Duodenal mucosa (tissue), 2 donors: ENCODE measurements at regions not wholly inside any gene's neighbourhood (a gene's known extent, or its start where the extent isn't known, plus 50 kb on each side); places are given as distances from the start of the nearest gene placed in this dataset.

Experiments
- H3K27ac ChIP-seq: one replicate; pipeline ENCODE4 v1.7.0; 2013; ENCODE audit warnings: low read depth, low read length
- H3K27me3 ChIP-seq, 2 donors: one replicate each; pipeline ENCODE4 v1.7.0; 2013; ENCODE audit warnings: low read length in 2 of 2, control low read depth in 1 of 2; ENCODE audit not compliant: insufficient read depth in 2 of 2, control insufficient read depth in 1 of 2
- H3K36me3 ChIP-seq, 2 donors: one replicate each; pipeline ENCODE4 v1.7.0; 2013; ENCODE audit warnings: low read length in 2 of 2, control low read depth in 1 of 2; ENCODE audit not compliant: insufficient read depth in 2 of 2, control insufficient read depth in 1 of 2
- H3K4me1 ChIP-seq, 2 donors: one replicate each; pipeline ENCODE4 v1.7.0; 2013; ENCODE audit warnings: low read length in 2 of 2, control low read depth in 1 of 2; ENCODE audit not compliant: insufficient read depth in 2 of 2, control insufficient read depth in 1 of 2
- H3K4me3 ChIP-seq, 2 donors: one replicate each; pipeline ENCODE4 v1.7.0; 2013; ENCODE audit warnings: low read length in 2 of 2, low read depth in 1 of 2
- H3K9ac ChIP-seq, 2 donors: one replicate each; pipeline ENCODE4 v1.7.0; 2013; ENCODE audit warnings: low read length in 2 of 2, low read depth in 1 of 2
- H3K9me3 ChIP-seq, 2 donors: one replicate each; pipeline ENCODE4 v1.7.0; 2013; ENCODE audit warnings: low read length in 2 of 2, control low read depth in 1 of 2; ENCODE audit not compliant: control insufficient read depth in 1 of 2

DNA sequence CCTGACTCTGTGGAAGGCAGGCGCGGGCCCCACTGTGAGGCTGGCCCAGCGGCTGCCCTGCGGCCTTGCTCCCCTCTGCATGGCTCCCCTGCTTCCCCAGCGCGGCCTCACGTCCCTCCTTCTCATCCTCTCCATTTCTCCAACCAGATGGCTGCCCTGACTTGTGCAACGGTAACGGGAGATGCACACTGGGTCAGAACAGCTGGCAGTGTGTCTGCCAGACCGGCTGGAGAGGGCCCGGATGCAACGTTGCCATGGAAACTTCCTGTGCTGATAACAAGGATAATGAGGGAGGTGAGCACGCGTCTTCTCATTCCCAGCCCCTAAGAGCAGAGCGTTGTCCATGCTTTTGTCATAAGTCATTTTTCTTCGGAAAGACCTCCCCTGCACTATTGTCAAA lies 129.0 kb upstream of the WWC1 start:
- H3K27ac ChIP-seq, result no peak overlapping the region
- H3K36me3 ChIP-seq, result no peaks in the 10 kb centered on the region
- no peak overlapping the region for H3K4me3 ChIP-seq
- no peak overlapping the region for H3K9ac ChIP-seq
- H3K9me3 ChIP-seq, result no peaks in the 10 kb centered on the region
- H3K27me3 ChIP-seq, result peaks cover 0 to under 1% of the 10 kb centered on the region in 2 donors
- peaks cover 17 to 31% of the 10 kb centered on the region in 2 donors for H3K4me1 ChIP-seq

GRCh38 chr5:168163966-168164365 lies 127.5 kb upstream of the WWC1 start:
- H3K27me3 ChIP-seq, result no peaks in the 10 kb centered on the region
- no peak overlapping the region for H3K4me3 ChIP-seq
- peaks cover 17 to 31% of the 10 kb centered on the region in 2 donors for H3K4me1 ChIP-seq
- H3K9me3 ChIP-seq, result no peaks in the 10 kb centered on the region
- no peaks in the 10 kb centered on the region for H3K36me3 ChIP-seq
- no peak overlapping the region for H3K9ac ChIP-seq
- no peak overlapping the region for H3K27ac ChIP-seq

DNA sequence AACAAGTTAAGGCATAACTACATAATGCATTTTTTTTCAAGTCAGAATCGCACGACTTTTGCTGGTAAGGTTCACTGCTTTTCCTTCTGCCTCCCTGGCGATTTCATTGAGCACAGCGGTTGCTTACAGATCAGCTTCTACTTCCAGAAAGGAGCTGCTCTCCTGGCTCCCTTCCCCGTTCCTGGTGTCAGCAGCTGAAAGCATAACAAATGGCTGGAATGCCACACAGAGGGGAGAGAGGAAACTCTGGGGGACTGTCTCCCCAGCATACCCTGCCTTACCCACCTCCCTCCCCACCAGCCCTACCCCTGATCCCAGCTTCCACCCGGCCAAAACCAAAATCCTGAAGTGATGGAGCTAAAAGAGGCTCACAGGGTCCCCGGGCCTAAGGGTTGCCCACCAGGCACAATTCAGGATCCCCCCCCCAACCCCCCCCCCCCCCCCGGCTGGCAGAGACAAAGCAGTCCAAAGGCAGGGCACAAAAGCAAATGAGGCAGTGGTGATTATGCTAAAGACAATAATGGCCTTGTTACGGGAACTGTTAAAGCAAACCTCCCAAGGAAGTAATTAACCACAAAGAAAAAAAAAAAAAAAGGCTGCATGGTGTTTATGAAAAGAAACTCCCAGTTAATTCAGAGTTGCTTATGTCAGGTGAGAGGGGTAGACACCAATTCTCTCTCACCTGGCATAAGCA lies 126.1 kb upstream of the WWC1 start:
- Histone ChIP-seq H3K36me3 (no peaks in the 10 kb centered on the region), H3K4me1 (peaks cover 9 to 28% of the 10 kb centered on the region in 2 donors), H3K9ac (no peak overlapping the region), H3K9me3 (no peaks in the 10 kb centered on the region), H3K27ac (no peak overlapping the region), H3K27me3 (no peaks in the 10 kb centered on the region), H3K4me3 (no peak overlapping the region)

DNA sequence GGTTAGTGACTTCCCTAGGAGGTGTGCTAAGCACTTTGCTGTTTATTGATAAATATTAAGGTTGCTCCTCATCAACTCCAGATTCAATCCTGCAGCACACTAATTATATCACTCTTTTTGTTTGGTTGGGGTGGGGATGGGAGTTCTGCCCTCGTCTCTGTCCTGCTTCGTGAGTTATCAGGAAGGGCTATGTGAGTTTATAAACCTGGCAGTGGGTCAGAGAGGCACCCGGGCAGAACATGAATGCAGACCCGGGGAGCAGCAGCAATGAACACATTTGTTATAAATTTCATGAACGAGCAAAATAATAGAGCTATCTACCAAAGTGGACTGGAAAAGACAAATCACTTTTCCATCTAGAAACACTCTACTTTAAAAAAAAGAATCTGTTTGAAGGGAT lies 125.5 kb upstream of the WWC1 start:
- Histone ChIP-seq H3K27ac (no peak overlapping the region), H3K4me3 (no peak overlapping the region), H3K9me3 (no peaks in the 10 kb centered on the region), H3K9ac (no peak overlapping the region), H3K36me3 (no peaks in the 10 kb centered on the region), H3K27me3 (no peaks in the 10 kb centered on the region), H3K4me1 (peaks cover 9 to 28% of the 10 kb centered on the region in 2 donors)

DNA sequence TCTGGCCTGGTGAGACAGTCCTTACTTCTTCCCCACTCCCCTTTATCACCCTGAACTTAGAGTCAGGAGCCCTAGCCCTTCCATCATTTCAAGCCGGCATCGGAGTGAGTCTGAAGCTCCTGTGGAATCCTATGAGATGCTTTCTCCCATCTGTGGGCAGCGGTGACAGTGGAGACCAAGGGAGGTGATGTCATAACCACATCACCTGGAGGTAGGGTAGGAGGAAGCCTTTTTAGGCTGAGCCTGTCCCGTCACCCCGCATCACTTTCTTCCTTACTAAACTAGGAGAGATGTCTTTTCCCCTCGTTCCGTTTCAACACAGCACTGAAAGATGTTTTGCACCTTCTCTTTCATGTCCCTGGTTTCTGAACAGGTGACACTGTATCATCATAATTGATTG lies 124.1 kb upstream of the WWC1 start:
- no peaks in the 10 kb centered on the region for H3K27me3 ChIP-seq
- peaks cover 9 to 28% of the 10 kb centered on the region in 2 donors for H3K4me1 ChIP-seq
- H3K9ac ChIP-seq, result no peak overlapping the region
- no peak overlapping the region for H3K4me3 ChIP-seq
- H3K27ac ChIP-seq, result no peak overlapping the region
- H3K9me3 ChIP-seq, result no peaks in the 10 kb centered on the region
- H3K36me3 ChIP-seq, result no peaks in the 10 kb centered on the region

DNA sequence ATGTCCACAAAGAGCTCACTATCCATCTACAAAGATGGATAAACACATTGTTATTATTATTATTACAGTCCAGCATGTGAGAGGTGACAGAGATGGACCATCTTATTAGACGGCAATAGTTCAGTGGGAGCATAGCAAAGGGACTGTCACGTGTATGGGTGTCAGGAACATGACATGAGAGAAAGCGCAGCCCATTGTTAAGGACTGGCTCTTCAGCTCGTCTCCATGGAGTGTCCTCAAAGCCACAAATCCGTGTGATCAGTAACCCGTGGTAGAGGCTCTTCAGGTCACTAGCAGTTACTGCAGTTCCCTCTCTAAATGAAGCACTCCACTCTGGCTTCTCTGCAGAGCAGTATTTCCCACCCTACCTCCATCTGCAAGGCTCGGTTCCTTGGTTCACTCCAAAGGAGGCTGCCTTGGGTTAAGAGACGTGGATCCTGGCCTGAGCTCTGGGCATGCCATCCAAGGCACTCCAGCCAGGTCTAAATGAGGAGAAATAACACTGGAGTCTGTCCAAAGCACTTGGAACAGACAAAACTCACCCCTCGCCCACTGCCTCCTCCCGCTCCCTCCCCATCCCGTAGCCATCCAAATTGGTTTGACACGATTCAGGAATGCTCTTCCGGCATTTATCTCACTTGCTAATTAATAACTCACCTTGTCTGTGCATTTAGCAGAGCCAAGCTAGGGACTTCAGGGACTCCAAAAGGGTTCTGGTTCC lies 122.3 kb upstream of the WWC1 start:
- H3K36me3 ChIP-seq, result no peaks in the 10 kb centered on the region
- H3K4me1 ChIP-seq, result peaks cover 8 to 20% of the 10 kb centered on the region in 2 donors
- no peak overlapping the region for H3K27ac ChIP-seq
- no peaks in the 10 kb centered on the region for H3K9me3 ChIP-seq
- no peak overlapping the region for H3K9ac ChIP-seq
- no peaks in the 10 kb centered on the region for H3K27me3 ChIP-seq
- H3K4me3 ChIP-seq, result no peak overlapping the region

GRCh38 chr5:168169791-168170190 lies 121.7 kb upstream of the WWC1 start:
- H3K9me3 ChIP-seq, result no peaks in the 10 kb centered on the region
- no peak overlapping the region for H3K27ac ChIP-seq
- H3K9ac ChIP-seq, result no peak overlapping the region
- peaks cover 2 to 14% of the 10 kb centered on the region in 2 donors for H3K4me1 ChIP-seq
- H3K36me3 ChIP-seq, result no peaks in the 10 kb centered on the region
- no peaks in the 10 kb centered on the region for H3K27me3 ChIP-seq
- no peak overlapping the region for H3K4me3 ChIP-seq

GRCh38 chr5:168171901-168172759 lies 119.3 kb upstream of the WWC1 start:
- no peak overlapping the region for H3K4me3 ChIP-seq
- H3K27ac ChIP-seq, result no peak overlapping the region
- H3K27me3 ChIP-seq, result no peaks in the 10 kb centered on the region
- H3K36me3 ChIP-seq, result no peaks in the 10 kb centered on the region
- H3K4me1 ChIP-seq, result no peaks in the 10 kb centered on the region
- no peak overlapping the region for H3K9ac ChIP-seq
- no peaks in the 10 kb centered on the region for H3K9me3 ChIP-seq

- H3K36me3 ChIP-seq, result no peaks in the 10 kb centered on the region
- H3K4me3 ChIP-seq, result no peak overlapping the region
- H3K27me3 ChIP-seq, result no peaks in the 10 kb centered on the region
- no peaks in the 10 kb centered on the region for H3K9me3 ChIP-seq
- no peak overlapping the region for H3K27ac ChIP-seq
- no peaks in the 10 kb centered on the region for H3K4me1 ChIP-seq
- H3K9ac ChIP-seq, result no peak overlapping the region
These were observed 118.7 kb upstream of the WWC1 start for GRCh38 chr5:168172760-168173223.

GRCh38 chr5:168174376-168174775 lies 117.1 kb upstream of the WWC1 start:
- Histone ChIP-seq H3K4me1 (no peaks in the 10 kb centered on the region), H3K9me3 (no peaks in the 10 kb centered on the region), H3K4me3 (no peak overlapping the region), H3K27ac (no peak overlapping the region), H3K27me3 (no peaks in the 10 kb centered on the region), H3K9ac (no peak overlapping the region), H3K36me3 (no peaks in the 10 kb centered on the region)
